Sigmoid colon (tissue), 6 donors: ENCODE measurements at regions not wholly inside any gene's neighbourhood (a gene's known extent, or its start where the extent isn't known, plus 50 kb on each side); places are given as distances from the start of the nearest gene placed in this dataset.

Source experiments
- DNase-seq: peaks from one replicate; pipeline ENCODE4 v3.0.0-alpha.2; 2019
- H3K27ac ChIP-seq, 4 donors: fragments of 200-600 bp; sonication (generic); one replicate each; pipeline ENCODE4 v1.5.1; 2016 to 2019; ENCODE audit warnings: mild to moderate bottlenecking in 1 of 4
- H3K27me3 ChIP-seq, 3 donors: fragments of 200-600 bp; sonication (generic); one replicate each; pipeline ENCODE4 v1.5.1; 2019; ENCODE audit warnings: mild to moderate bottlenecking in 1 of 3
- H3K36me3 ChIP-seq, 4 donors: fragments of 200-600 bp; sonication (generic); one replicate each; pipeline ENCODE4 v1.5.1; 2016 to 2019
- H3K4me1 ChIP-seq, 4 donors: fragments of 200-600 bp; sonication (generic); one replicate each; pipeline ENCODE4 v1.5.1; 2017 to 2019
- H3K4me3 ChIP-seq, 4 donors: fragments of 200-600 bp; sonication (generic); one replicate each; pipeline ENCODE4 v1.5.1; 2017 to 2019; ENCODE audit warnings: mild to moderate bottlenecking in 2 of 4, moderate library complexity in 1 of 4
- H3K9me3 ChIP-seq, 4 donors: fragments of 200-600 bp in 3 of 4; sonication (generic) in 3 of 4; one replicate each; pipeline versions ENCODE4 v1.5.1 to v1.6.1; 2013 to 2019
- EP300 ChIP-seq, 4 donors: sonication (generic); formaldehyde crosslinking; IDR thresholded peaks; one replicate each; pipeline ENCODE4 v1.6.1; 2017; ENCODE audit warnings: antibody characterized with exemption in 4 of 4
- POLR2A ChIP-seq, 2 donors: fragments of 450-650 bp; IDR thresholded peaks; one replicate each; pipeline ENCODE4 v1.6.1; 2016; ENCODE audit warnings: antibody characterized with exemption in 2 of 2, mild to moderate bottlenecking in 2 of 2, moderate library complexity in 2 of 2
- POLR2AphosphoS5 ChIP-seq, 4 donors: sonication (generic); formaldehyde crosslinking; IDR thresholded peaks; one replicate each; pipeline ENCODE4 v1.6.1; 2017; ENCODE audit warnings: antibody characterized with exemption in 4 of 4
- WGBS, 2 donors: extraction: QIAGEN DNeasy Blood & Tissue Kit; methylation state at CpG; one replicate each; pipeline ENCODE4 v1.1.7; 2013; 5-methylcytosine and 5-hydroxymethylcytosine counted together
- intact Hi-C: fragments of 100-400 bp; cut with DNase I; formaldehyde crosslinking; loops from one replicate; pipeline ENCODE4 v1.15.1; 2023
- TF ChIP-seq, protein P1 (sequence below), 4 experiments: fragments of 450-650 bp in 3 of 4; fragments of 200-600 bp in 1 of 4; IDR thresholded peaks; one replicate each; pipeline ENCODE4 v1.5.1; 2016 to 2019; ENCODE audit warnings: antibody characterized with exemption in 4 of 4, mild to moderate bottlenecking in 3 of 4, moderate library complexity in 2 of 4
- donor health status: healthy with polysubstance abuse.
- donor health status: healthy.

DNA sequence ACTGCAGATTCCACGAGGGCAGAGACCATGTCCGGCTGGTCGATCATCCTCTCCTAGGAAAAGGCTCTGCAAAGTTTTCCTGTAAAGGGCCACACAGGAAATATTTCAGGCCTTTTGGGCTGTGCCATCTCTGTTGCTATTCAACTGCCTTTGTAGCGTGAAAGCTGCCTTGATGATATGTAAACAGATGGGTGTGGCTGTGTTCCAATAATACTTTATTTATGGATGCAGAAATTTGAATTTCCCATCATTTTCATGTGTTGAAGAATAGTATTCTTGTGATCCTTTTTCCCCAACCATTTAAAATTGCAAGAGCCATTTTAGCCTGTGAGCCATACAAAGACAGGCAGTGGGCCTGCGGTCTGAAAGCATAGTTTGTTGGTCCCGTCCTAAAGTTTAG is 950.7 kb upstream of the RBFOX1 start:
- intact Hi-C loops: no loop called here
- WGBS, 2 donors: 70 to 76% methylated on average over 6 of the region's 6 CpGs

DNA sequence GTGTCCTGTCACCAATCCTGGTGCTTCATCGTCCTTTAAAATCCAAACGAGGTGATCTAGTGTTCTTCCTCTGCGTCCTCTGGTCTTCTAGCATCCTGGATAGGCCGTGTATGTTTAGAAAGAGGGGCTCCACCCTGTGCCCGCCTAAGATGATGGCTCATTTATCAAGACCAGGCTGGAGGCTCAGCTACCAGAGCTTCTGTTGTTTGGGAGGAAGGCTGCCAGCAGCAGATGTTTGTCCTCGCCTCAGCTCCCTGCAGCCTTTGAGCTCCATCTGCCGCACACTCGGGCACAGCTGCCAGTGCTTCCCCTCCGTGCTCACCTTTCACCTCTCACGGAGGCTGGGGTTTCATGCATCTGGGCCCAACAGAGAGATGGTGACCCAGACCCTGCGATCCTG is 954.7 kb upstream of the RBFOX1 start:
- intact Hi-C loops: no loop called here
- Histone ChIP-seq H3K4me3 (no peak overlapping the region), H3K4me1 (no peaks in the 10 kb centered on the region), H3K36me3 (no peaks in the 10 kb centered on the region), H3K27ac (no peak overlapping the region), H3K27me3 (no peaks in the 10 kb centered on the region), H3K9me3 (peaks cover 0 to 3% (median 0%) of the 10 kb centered on the region in 4 donors)
- DNase-seq: no peak
- WGBS, 2 donors: 87 to 92% methylated on average over 11 of the region's 11 CpGs
- TF ChIP-seq POLR2A (IDR thresholded peaks at IDR 0.05) (no peak), EP300 (IDR thresholded peaks at IDR 0.05) (no peak), POLR2AphosphoS5 (IDR thresholded peaks at IDR 0.05) (no peak)
- TF ChIP-seq, protein P1, sequence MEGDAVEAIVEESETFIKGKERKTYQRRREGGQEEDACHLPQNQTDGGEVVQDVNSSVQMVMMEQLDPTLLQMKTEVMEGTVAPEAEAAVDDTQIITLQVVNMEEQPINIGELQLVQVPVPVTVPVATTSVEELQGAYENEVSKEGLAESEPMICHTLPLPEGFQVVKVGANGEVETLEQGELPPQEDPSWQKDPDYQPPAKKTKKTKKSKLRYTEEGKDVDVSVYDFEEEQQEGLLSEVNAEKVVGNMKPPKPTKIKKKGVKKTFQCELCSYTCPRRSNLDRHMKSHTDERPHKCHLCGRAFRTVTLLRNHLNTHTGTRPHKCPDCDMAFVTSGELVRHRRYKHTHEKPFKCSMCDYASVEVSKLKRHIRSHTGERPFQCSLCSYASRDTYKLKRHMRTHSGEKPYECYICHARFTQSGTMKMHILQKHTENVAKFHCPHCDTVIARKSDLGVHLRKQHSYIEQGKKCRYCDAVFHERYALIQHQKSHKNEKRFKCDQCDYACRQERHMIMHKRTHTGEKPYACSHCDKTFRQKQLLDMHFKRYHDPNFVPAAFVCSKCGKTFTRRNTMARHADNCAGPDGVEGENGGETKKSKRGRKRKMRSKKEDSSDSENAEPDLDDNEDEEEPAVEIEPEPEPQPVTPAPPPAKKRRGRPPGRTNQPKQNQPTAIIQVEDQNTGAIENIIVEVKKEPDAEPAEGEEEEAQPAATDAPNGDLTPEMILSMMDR (IDR thresholded peaks at IDR 0.05): no peak

More for the DNA sequence above, 950.7 kb upstream of the RBFOX1 start:
- H3K27me3 ChIP-seq: no peaks in the 10 kb centered on the region
- DNase-seq: no peak
- no peaks in the 10 kb centered on the region for H3K9me3 ChIP-seq
- TF ChIP-seq POLR2A (IDR thresholded peaks at IDR 0.05) (no peak), EP300 (IDR thresholded peaks at IDR 0.05) (no peak)
- H3K4me3 ChIP-seq: no peak overlapping the region
- H3K27ac ChIP-seq: no peak overlapping the region
- H3K36me3 ChIP-seq: no peaks in the 10 kb centered on the region
- H3K4me1 ChIP-seq: no peaks in the 10 kb centered on the region

DNA sequence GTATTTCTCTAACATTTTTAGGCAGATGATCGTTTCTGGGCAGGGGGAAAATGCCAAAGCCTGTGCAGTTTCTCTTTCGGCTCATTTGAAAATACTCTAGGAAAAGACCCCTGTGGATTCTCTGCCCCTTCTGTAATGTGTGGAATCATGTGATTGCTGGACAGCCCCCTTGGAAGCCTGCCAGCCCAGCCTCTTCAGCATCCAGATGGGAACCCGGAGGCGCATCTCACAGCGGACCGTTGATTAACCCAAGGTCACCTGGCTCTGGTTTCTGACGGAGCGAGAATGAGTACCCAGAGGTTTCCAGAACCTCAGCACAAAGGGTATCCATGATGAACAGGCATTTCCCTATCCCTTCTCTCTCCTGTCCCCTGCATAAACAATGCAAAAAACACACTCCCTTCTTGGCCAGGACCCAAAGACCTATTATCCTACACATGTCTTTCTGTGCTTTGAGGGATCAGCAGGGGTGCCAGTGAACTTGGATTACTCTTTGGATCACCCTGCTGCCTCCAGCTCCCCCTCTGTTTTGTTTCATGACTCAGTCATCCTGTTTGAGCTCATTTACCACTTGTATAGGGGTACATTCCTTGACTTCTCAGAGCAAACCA is 957.1 kb upstream of the RBFOX1 start:
- H3K4me3 ChIP-seq: no peak overlapping the region
- H3K4me1 ChIP-seq: no peaks in the 10 kb centered on the region
- H3K9me3 ChIP-seq: peaks cover 0 to 7% (median 0%) of the 10 kb centered on the region in 4 donors
- H3K36me3 ChIP-seq: no peaks in the 10 kb centered on the region
- DNase-seq: no peak
- no peak overlapping the region for H3K27ac ChIP-seq
- intact Hi-C loops: no loop called here
- WGBS, 2 donors: 52 to 78% methylated on average over 8 of the region's 8 CpGs
- H3K27me3 ChIP-seq: no peaks in the 10 kb centered on the region
- no peak for TF ChIP-seq EP300 (IDR thresholded peaks at IDR 0.05)
- TF ChIP-seq, protein P1 (IDR thresholded peaks at IDR 0.05): no peak
- TF ChIP-seq POLR2A (IDR thresholded peaks at IDR 0.05): no peak
- TF ChIP-seq POLR2AphosphoS5 (IDR thresholded peaks at IDR 0.05): no peak

- DNase-seq: no peak
- peaks cover 0 to 7% (median 0%) of the 10 kb centered on the region in 4 donors for H3K9me3 ChIP-seq
- intact Hi-C loops: no loop called here
- TF ChIP-seq POLR2A (IDR thresholded peaks at IDR 0.05) (no peak), POLR2AphosphoS5 (IDR thresholded peaks at IDR 0.05) (no peak), EP300 (IDR thresholded peaks at IDR 0.05) (no peak)
- TF ChIP-seq, protein P1 (IDR thresholded peaks at IDR 0.05): no peak
- no peaks in the 10 kb centered on the region for H3K36me3 ChIP-seq
- H3K4me1 ChIP-seq: no peaks in the 10 kb centered on the region
- H3K27me3 ChIP-seq: no peaks in the 10 kb centered on the region
- H3K4me3 ChIP-seq: no peak overlapping the region
- WGBS, 2 donors: 3 to 11% methylated on average over 3 of the region's 3 CpGs
- H3K27ac ChIP-seq: no peak overlapping the region
Measured at GRCh38 chr16:6374821-6375220, 957.8 kb upstream of the RBFOX1 start.

- WGBS, 2 donors: 80 to 89% methylated on average over 3 of the region's 3 CpGs
- H3K4me1 ChIP-seq: no peaks in the 10 kb centered on the region
- no peak for DNase-seq
- TF ChIP-seq POLR2A (IDR thresholded peaks at IDR 0.05) (no peak), POLR2AphosphoS5 (IDR thresholded peaks at IDR 0.05) (no peak), EP300 (IDR thresholded peaks at IDR 0.05) (no peak)
- TF ChIP-seq, protein P1 (IDR thresholded peaks at IDR 0.05): no peak
- H3K27me3 ChIP-seq: no peaks in the 10 kb centered on the region
- no peak overlapping the region for H3K27ac ChIP-seq
- intact Hi-C loops: no loop called here
- no peak overlapping the region for H3K4me3 ChIP-seq
- no peaks in the 10 kb centered on the region for H3K9me3 ChIP-seq
- no peaks in the 10 kb centered on the region for H3K36me3 ChIP-seq
Measured at GRCh38 chr16:6364846-6365245, 967.8 kb upstream of the RBFOX1 start.
